ENCODE measurements at regions not wholly inside any gene's neighbourhood (a gene's known extent, or its start where the extent isn't known, plus 50 kb on each side); places are given as distances from the start of the nearest gene placed in this dataset.

GRCh38 chr7:85452674-85453073 lies 265.8 kb upstream of the SEMA3D start:
- ATAC-seq = no peak
- intact Hi-C loops (cut with micrococcal nuclease) = no loop called here
- DNase-seq = no peak

GRCh38 chr7:85449478-85449877 lies 262.6 kb upstream of the SEMA3D start:
- intact Hi-C loops (cut with micrococcal nuclease) = no loop called here
- ATAC-seq (no peak), DNase-seq (no peak)

DNA sequence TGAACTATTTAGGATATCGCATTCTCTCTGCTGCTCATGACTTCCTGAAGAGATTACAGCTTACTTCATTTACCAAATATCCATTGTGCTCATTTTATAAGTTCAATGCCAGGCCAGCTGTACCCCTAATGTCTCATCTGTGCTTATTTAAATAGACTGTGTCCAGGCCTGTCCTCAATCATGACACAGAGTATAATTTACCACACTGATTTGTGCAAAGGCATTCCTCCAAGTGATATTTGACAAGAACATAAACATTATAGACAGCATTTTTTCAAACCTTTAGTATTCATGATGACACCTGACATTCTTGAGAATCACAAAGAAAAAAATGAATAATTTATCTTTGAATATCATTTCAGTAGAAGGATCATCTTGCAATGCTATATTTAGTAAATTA lies 260.1 kb upstream of the SEMA3D start:
- intact Hi-C loops (cut with micrococcal nuclease) = no loop called here
- ATAC-seq (no peak), DNase-seq (no peak)

GRCh38 chr7:85426487-85426960 lies 239.7 kb upstream of the SEMA3D start:
- intact Hi-C loops (cut with micrococcal nuclease) = no loop called here
- ATAC-seq (no peak), DNase-seq (no peak)

DNA sequence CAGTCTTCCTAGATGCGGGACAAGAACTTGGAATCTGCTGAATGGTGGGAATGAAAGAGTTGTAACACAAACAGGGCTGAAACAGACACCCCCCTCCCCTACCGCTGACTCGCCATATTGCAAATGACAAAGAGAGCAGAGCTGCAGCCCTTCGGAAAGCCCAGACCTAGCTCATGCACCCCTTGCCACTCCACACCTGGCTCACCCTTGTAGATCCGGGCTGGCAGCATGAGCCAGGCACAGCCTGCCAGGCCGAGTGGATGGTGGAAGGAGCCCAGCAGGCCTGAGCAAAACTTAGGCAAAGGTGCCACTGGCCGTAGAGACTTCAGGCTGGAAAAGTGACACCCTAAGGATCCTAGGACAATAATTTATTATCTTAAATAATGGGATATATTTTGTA lies 237.4 kb upstream of the SEMA3D start:
- DNase-seq = no peak
- no peak for ATAC-seq
- intact Hi-C loops (cut with micrococcal nuclease) = no loop called here

GRCh38 chr7:85423209-85423895 lies 236.5 kb upstream of the SEMA3D start:
- ATAC-seq = no peak
- no peak for DNase-seq
- intact Hi-C loops (cut with micrococcal nuclease) = no loop called here

- no peak for ATAC-seq
- DNase-seq = no peak
- intact Hi-C loops (cut with micrococcal nuclease) = no loop called here
These were observed 228.9 kb upstream of the SEMA3D start for GRCh38 chr7:85415743-85416142.

DNA sequence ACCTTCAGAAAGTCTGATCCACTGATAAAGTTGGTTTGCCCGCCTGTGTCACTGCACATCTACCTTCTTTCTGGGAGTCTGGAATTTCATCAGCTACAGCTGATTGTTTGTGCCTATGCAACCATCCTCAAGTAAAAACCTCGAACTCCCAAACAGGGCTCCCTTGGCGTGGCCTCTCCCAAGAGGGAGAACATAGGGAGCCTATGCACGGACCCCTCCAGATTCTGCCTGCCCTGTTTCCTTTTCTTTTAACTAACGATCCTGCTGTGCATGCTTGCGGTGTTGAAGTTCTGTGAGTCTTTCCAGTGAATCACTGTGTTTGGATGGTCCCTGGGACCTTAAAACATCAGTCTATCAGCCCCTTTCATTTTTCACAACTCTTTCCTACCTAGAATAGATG lies 226.9 kb upstream of the SEMA3D start:
- intact Hi-C loops (cut with micrococcal nuclease) = no loop called here
- DNase-seq = no peak
- no peak for ATAC-seq

GRCh38 chr7:85412912-85413311 lies 226.1 kb upstream of the SEMA3D start:
- intact Hi-C loops (cut with micrococcal nuclease) = no loop called here
- no peak for DNase-seq
- ATAC-seq = no peak

GRCh38 chr7:85407391-85407790 lies 220.5 kb upstream of the SEMA3D start:
- no peak for ATAC-seq
- intact Hi-C loops (cut with micrococcal nuclease) = no loop called here
- no peak for DNase-seq

- intact Hi-C loops (cut with micrococcal nuclease) = no loop called here
- ATAC-seq (no peak), DNase-seq (no peak)
These were observed 218.4 kb upstream of the SEMA3D start for GRCh38 chr7:85405016-85405902.

GRCh38 chr7:85396676-85397075 lies 209.8 kb upstream of the SEMA3D start:
- ATAC-seq = no peak
- intact Hi-C loops (cut with micrococcal nuclease) = no loop called here
- no peak for DNase-seq

- intact Hi-C loops (cut with micrococcal nuclease) = no loop called here
These were observed 205.9 kb upstream of the SEMA3D start for GRCh38 chr7:85392789-85393188.

DNA sequence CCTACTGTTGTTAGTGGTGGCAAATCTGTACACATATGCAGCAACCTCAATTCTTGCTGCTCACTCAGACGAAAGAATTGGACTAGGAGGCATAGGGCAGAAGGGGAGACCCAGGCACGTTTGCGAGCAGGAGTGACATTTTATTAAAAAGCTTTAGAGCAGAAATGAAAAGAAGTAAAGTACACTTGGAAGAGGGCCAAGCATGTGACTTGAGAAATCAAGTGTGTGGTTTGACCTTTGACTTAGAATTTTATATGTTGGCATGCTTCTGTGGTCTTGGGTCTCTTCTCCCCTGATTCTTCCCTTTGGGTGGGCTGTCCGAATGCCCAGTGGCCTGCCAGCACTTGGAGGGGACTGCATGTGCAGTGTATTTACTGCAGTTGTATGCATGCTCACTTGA lies 205.5 kb upstream of the SEMA3D start:
- intact Hi-C loops (cut with micrococcal nuclease) = no loop called here
- DNase-seq = no peak
- no peak for ATAC-seq

More at GRCh38 chr7:85392789-85393188, 205.9 kb upstream of the SEMA3D start:
- no peak for DNase-seq
- ATAC-seq = no peak

DNA sequence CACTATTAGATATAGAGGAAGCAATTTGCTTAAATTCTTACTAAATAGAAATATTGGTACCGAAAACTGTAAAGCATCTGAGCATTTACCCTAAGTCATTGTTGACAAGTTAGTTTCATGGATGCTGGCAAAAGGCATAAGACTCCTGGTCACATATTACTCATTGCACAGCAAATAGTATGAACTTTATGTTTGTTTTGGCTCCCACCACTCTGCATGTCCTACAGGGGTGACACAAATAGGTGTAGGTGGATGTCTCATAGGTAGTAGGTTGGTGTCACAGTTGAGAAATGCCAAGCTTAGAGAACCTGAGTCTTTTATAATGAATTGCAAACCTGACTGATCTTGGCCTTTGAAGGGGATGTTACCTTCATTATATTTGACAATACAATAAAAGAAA lies 199.6 kb upstream of the SEMA3D start:
- ATAC-seq = no peak
- intact Hi-C loops (cut with micrococcal nuclease) = no loop called here
- DNase-seq = no peak

DNA sequence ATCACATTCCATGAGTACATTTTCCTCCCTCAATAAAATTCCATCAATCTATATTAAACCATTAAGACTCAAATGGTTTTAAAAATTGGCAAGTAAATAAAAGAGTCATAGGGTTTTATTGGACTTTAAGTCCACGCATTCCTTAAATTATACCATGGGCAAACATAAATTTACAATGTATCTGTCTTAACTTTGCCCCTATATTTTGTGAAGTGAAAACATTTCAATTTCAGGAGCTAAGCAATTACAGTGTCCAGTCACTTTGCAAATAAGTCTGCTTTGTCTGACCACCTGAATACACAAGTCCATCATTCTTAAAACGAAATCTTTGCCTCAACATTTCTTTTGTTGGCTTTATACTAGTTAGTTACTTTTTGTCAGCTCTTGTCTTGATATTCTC lies 197.5 kb upstream of the SEMA3D start:
- intact Hi-C loops (cut with micrococcal nuclease) = no loop called here
- DNase-seq (no peak), ATAC-seq (no peak)

DNA sequence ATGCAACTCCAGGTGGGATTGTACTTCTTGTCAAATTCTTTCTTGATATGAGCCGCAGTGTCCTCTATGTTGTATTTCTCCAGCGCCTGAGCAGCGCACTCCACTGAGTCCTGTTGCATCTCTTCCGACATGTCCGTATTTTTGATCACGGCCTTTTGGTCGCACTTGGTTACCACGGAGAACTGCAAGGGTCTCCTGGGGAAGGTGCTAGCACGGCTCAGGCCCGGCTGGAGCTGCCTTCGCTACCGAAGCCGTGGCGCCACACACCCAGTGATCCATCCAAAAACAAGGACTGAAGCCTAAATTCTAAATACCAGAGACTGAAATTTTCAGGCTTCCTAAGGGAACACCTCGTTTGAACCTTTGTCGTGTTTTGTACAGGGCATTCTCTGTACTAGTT lies 194.4 kb upstream of the SEMA3D start:
- intact Hi-C loops (cut with micrococcal nuclease) = no loop called here
- ATAC-seq (no peak), DNase-seq (no peak)

DNA sequence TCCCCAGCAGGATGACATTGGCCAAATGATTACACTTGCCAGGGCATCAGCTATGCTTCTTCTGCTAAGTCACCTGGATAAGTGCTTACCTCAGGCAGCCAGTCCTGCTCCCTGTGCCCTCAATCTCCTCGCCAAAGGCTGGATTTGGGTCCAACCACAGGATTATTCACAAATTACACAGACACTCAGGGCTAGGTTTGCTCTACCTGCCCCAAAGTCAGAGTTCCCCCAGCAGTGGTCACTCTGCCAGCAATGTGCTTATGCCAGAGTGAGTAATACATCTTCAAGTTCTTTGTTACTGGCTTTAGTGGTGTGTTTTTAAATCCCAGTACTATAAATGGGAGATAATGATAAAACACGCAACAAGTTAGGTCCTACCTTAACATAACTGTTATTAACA lies 189.7 kb upstream of the SEMA3D start:
- intact Hi-C loops (cut with micrococcal nuclease) = no loop called here
- DNase-seq = no peak

GRCh38 chr7:85356916-85357315 lies 170.1 kb upstream of the SEMA3D start:
- intact Hi-C loops (cut with micrococcal nuclease) = no loop called here

More for the DNA sequence above, 189.7 kb upstream of the SEMA3D start:
- ATAC-seq = no peak

DNA sequence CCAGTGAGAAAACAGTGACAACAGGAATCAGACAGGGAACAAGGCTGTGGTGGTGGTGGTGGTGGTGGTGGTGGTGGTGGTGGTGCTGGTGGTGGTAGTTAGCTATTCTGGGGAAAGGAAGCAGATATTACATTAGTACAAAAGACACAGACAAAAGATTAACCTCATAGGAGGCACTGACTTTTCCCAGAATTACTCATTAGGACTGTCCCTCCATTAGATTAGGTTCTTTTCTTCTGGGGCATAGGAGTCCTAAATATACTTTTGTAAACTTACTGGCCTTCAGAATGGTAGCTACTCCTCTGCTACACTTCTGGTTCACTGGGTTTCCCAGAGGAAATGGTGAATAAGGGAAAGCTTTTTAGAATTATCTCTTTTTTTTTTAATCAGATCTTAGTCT lies 156.6 kb upstream of the SEMA3D start:
- intact Hi-C loops (cut with micrococcal nuclease) = no loop called here
- no peak for DNase-seq
- ATAC-seq = no peak

More at GRCh38 chr7:85356916-85357315, 170.1 kb upstream of the SEMA3D start:
- DNase-seq (no peak), ATAC-seq (no peak)

DNA sequence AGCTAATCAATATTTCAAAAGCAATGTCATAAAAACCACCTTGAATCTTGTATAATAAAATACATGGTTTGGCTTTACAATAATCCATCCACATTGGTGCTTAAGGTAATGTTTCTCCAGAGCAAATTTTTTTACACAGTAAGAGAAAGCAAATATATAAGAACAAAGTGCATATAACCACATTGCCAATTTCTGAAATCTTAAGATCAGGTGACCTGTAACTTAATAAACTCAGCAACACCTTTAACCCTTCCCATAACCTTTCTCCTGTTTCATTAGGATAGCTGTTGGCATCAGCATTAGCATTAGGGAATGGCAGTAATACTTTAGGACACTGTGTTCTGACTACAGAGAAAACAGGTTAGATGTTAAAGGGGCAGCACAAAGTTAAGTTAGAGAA lies 155.9 kb upstream of the SEMA3D start:
- no peak for DNase-seq
- ATAC-seq = no peak
- intact Hi-C loops (cut with micrococcal nuclease) = no loop called here
